ENCODE measurements at regions not wholly inside any gene's neighbourhood (a gene's known extent, or its start where the extent isn't known, plus 50 kb on each side); places are given as distances from the start of the nearest gene placed in this dataset.

DNA sequence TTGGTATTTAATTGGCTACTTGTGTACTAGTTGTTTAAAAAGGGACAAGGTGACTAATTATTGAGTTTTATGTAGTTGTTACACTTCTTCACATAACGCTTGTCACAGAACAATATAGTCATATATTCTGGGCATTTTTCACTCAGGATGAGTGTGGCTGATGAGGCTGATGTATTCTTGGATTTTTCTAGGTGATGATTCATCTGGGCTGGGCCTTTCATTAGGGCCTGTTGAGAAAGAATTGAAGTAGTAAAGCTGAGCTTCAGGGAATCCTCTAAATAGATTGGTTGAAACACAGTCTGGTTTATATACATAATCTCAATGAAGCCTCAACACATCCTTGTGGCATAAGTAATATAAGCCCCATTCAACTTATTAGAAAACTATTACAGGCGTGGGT, 445.7 kb downstream of the DAD1 start:
- Histone ChIP-seq H3K27me3 (ENCODE audit: insufficient read depth, low read length) (peaks cover 38% of the 10 kb centered on the region), H3K9ac (ENCODE audit: low read length) (no peak overlapping the region), H2AFZ (ENCODE audit: low read depth, low read length, poor library complexity, severe bottlenecking) (no peak overlapping the region), H3K9me2 (ENCODE audit: insufficient read depth) (no peaks in the 10 kb centered on the region), H3K4me2 (ENCODE audit: low read length) (no peak overlapping the region), H3K27ac (ENCODE audit: low read depth, low read length) (no peak overlapping the region), H4K20me1 (ENCODE audit: insufficient read depth) (no peaks in the 10 kb centered on the region), H3K9me3 (ENCODE audit: control insufficient read depth in 1 of 2, insufficient read depth in 1 of 2, low read depth in 1 of 2, low read length in 2 of 2) (no peaks in the 10 kb centered on the region), H3K36me3 (ENCODE audit: control insufficient read depth in 1 of 2, insufficient read depth in 2 of 2, low read length in 2 of 2) (no peaks in the 10 kb centered on the region), H3K4me1 (ENCODE audit: control insufficient read depth in 1 of 2, insufficient read depth in 2 of 2, low read length in 2 of 2) (no peaks in the 10 kb centered on the region), H3K79me2 (ENCODE audit: insufficient read depth, low read length) (no peaks in the 10 kb centered on the region), H3K4me3 (replicated peaks in 1 of 2; ENCODE audit: low read depth in 1 of 2, low read length in 2 of 2) (no peak overlapping the region)
- intact Hi-C loops (cut with micrococcal nuclease), result no loop called here
- DNase-seq (ENCODE audit: low read depth, low spot score), result no peak
- no peak for ATAC-seq
- BruUV-seq (replicated peaks), result no TSS peak
- CTCF ChIA-PET, result interaction anchor here (1.2 kb wide), 1 partner anchor 20 kb away, joined by 4 read pairs; no protein-coding TSS in a partner anchor
- POLR2A ChIA-PET, result no interaction called here
- TF ChIP-seq POLR2AphosphoS5 (IDR thresholded peaks at IDR 0.05; ENCODE audit: low read depth, low read length), result no peak
- TF ChIP-seq REST (IDR thresholded peaks at IDR 0.05; ENCODE audit: low read depth), result no peak
- TF ChIP-seq, protein P1, sequence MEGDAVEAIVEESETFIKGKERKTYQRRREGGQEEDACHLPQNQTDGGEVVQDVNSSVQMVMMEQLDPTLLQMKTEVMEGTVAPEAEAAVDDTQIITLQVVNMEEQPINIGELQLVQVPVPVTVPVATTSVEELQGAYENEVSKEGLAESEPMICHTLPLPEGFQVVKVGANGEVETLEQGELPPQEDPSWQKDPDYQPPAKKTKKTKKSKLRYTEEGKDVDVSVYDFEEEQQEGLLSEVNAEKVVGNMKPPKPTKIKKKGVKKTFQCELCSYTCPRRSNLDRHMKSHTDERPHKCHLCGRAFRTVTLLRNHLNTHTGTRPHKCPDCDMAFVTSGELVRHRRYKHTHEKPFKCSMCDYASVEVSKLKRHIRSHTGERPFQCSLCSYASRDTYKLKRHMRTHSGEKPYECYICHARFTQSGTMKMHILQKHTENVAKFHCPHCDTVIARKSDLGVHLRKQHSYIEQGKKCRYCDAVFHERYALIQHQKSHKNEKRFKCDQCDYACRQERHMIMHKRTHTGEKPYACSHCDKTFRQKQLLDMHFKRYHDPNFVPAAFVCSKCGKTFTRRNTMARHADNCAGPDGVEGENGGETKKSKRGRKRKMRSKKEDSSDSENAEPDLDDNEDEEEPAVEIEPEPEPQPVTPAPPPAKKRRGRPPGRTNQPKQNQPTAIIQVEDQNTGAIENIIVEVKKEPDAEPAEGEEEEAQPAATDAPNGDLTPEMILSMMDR (IDR thresholded peaks at IDR 0.05 in 2 of 3, conservative IDR thresholded peaks at IDR 0.05 in 1 of 3; ENCODE audit: borderline replicate concordance in 1 of 3, insufficient read depth in 1 of 3, low read depth in 2 of 3, low read length in 2 of 3), result no peak
- no peak for TF ChIP-seq EGR1 (IDR thresholded peaks at IDR 0.05; ENCODE audit: low read depth)
- no peak for TF ChIP-seq RAD21 (IDR thresholded peaks at IDR 0.05; ENCODE audit: low read depth)
- no peak for TF ChIP-seq SIN3A (IDR thresholded peaks at IDR 0.05; ENCODE audit: low read depth)
- TF ChIP-seq SRF (IDR thresholded peaks at IDR 0.05; ENCODE audit: low read depth), result no peak
- TF ChIP-seq, protein P2, sequence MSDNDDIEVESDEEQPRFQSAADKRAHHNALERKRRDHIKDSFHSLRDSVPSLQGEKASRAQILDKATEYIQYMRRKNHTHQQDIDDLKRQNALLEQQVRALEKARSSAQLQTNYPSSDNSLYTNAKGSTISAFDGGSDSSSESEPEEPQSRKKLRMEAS (IDR thresholded peaks at IDR 0.05), result no peak
- TF ChIP-seq FOSL1 (IDR thresholded peaks at IDR 0.05; ENCODE audit: low read depth), result no peak
- TF ChIP-seq EZH2 (IDR thresholded peaks at IDR 0.05), result no peak
- TF ChIP-seq ZNF274 (IDR thresholded peaks at IDR 0.05; ENCODE audit: low read depth, low read length), result no peak
- TF ChIP-seq ZFX (IDR thresholded peaks at IDR 0.05), result no peak
- no peak for TF ChIP-seq ELF1 (IDR thresholded peaks at IDR 0.05; ENCODE audit: borderline replicate concordance, low read depth)
- TF ChIP-seq YY1 (IDR thresholded peaks at IDR 0.05; ENCODE audit: extremely low read depth, insufficient replicate concordance, low read depth, low read length), result no peak
- TF ChIP-seq CBX3 (IDR thresholded peaks at IDR 0.05; ENCODE audit: low read depth), result no peak
- TF ChIP-seq SP1 (IDR thresholded peaks at IDR 0.05; ENCODE audit: low read depth), result no peak
- TF ChIP-seq POLR2A (IDR thresholded peaks at IDR 0.05; ENCODE audit: borderline replicate concordance, extremely low read depth, insufficient read depth, insufficient read length), result no peak
- TF ChIP-seq JUND (IDR thresholded peaks at IDR 0.05), result no peak
- TF ChIP-seq EZH2phosphoT487 (IDR thresholded peaks at IDR 0.05; ENCODE audit: borderline replicate concordance), result no peak
- RAD21 ChIA-PET (ENCODE audit: low non-redundant PET in 1 of 2, low total read pairs in 2 of 2, uncharacterized antibody in 2 of 2, unreplicated experiment in 2 of 2), result no interaction called here
